HG02870 (cell line): ENCODE measurements at regions not wholly inside any gene's neighbourhood (a gene's known extent, or its start where the extent isn't known, plus 50 kb on each side); places are given as distances from the start of the nearest gene placed in this dataset.

ENCODE experiments used
- ATAC-seq: cut with Tn5 transposase; IDR thresholded peaks from one replicate; pipeline ENCODE4 v1.9.1; 2021; ENCODE audit warnings: mild to moderate bottlenecking, moderate library complexity; ENCODE audit not compliant: unreplicated experiment

- no peak for ATAC-seq
Observed at GRCh38 chr18:27899893-27900292, 277.0 kb downstream of the CDH2 start.

- ATAC-seq, result no peak
Observed at GRCh38 chr18:27894746-27895145, 282.2 kb downstream of the CDH2 start.

- no peak for ATAC-seq
Observed at GRCh38 chr18:27887711-27888495, 289.0 kb downstream of the CDH2 start.

- no peak for ATAC-seq
Observed at GRCh38 chr18:27887287-27887686, 289.6 kb downstream of the CDH2 start.

- ATAC-seq, result no peak
Observed at GRCh38 chr18:27879540-27879939, 297.4 kb downstream of the CDH2 start.

- no peak for ATAC-seq
Observed at GRCh38 chr18:27871726-27872125, 305.2 kb downstream of the CDH2 start.

GRCh38 chr18:27869735-27870134, 307.2 kb downstream of the CDH2 start:
- ATAC-seq, result no peak

GRCh38 chr18:27865431-27865830, 311.5 kb downstream of the CDH2 start:
- ATAC-seq, result no peak

- ATAC-seq, result no peak
Observed at GRCh38 chr18:27863780-27864430, 313.0 kb downstream of the CDH2 start.

GRCh38 chr18:27862041-27862682, 314.8 kb downstream of the CDH2 start:
- ATAC-seq, result no peak

GRCh38 chr18:27861539-27861938, 315.4 kb downstream of the CDH2 start:
- ATAC-seq, result no peak

- no peak for ATAC-seq
Observed at GRCh38 chr18:27860701-27861107, 316.2 kb downstream of the CDH2 start.

GRCh38 chr18:27860011-27860410, 316.9 kb downstream of the CDH2 start:
- no peak for ATAC-seq

GRCh38 chr18:27856820-27857219, 320.1 kb downstream of the CDH2 start:
- no peak for ATAC-seq

GRCh38 chr18:27855486-27855885, 321.4 kb downstream of the CDH2 start:
- no peak for ATAC-seq

- no peak for ATAC-seq
Observed at GRCh38 chr18:27854631-27855030, 322.3 kb downstream of the CDH2 start.

- no peak for ATAC-seq
Observed at GRCh38 chr18:27848336-27848735, 328.6 kb downstream of the CDH2 start.

- ATAC-seq, result no peak
Observed at GRCh38 chr18:27847412-27847811, 329.5 kb downstream of the CDH2 start.

- ATAC-seq, result no peak
Observed at GRCh38 chr18:27845897-27846296, 331.0 kb downstream of the CDH2 start.

- ATAC-seq, result no peak
Observed at GRCh38 chr18:27843783-27844777, 332.9 kb downstream of the CDH2 start.

GRCh38 chr18:27839141-27839540, 337.8 kb downstream of the CDH2 start:
- no peak for ATAC-seq
